ENCODE measurements at regions not wholly inside any gene's neighbourhood (a gene's known extent, or its start where the extent isn't known, plus 50 kb on each side); places are given as distances from the start of the nearest gene placed in this dataset.

DNA sequence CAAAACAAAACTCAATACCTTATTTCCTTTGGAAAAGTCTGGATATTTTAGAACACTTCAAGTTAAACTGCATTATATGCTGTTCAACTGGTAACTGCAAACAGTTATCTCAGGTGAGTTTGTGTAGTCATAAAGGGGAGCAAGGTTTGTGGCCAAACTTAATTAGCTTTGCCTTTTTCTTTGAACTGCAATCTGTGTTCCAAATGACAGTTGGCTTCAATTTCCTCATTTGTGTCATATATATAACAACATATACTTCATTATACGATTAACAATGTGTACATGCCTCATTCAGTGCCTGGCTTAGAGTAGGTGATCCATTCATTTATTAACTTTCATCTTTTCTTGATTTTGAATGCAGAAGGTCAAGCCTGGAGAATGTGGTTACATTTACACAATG, 55.8 kb downstream of the KCNE4 start:
- in situ Hi-C loops (cut with HindIII; ENCODE audit: low sequenced_read_pairs) = no loop called here
- H3K4me3 ChIP-seq (ENCODE audit: low read depth, low read length) = no peak overlapping the region
- no peak for DNase-seq (ENCODE audit: low read depth)
- TF ChIP-seq, protein P1, sequence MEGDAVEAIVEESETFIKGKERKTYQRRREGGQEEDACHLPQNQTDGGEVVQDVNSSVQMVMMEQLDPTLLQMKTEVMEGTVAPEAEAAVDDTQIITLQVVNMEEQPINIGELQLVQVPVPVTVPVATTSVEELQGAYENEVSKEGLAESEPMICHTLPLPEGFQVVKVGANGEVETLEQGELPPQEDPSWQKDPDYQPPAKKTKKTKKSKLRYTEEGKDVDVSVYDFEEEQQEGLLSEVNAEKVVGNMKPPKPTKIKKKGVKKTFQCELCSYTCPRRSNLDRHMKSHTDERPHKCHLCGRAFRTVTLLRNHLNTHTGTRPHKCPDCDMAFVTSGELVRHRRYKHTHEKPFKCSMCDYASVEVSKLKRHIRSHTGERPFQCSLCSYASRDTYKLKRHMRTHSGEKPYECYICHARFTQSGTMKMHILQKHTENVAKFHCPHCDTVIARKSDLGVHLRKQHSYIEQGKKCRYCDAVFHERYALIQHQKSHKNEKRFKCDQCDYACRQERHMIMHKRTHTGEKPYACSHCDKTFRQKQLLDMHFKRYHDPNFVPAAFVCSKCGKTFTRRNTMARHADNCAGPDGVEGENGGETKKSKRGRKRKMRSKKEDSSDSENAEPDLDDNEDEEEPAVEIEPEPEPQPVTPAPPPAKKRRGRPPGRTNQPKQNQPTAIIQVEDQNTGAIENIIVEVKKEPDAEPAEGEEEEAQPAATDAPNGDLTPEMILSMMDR (IDR thresholded peaks at IDR 0.05; ENCODE audit: low read depth, low read length, missing control alignments) = no peak

DNA sequence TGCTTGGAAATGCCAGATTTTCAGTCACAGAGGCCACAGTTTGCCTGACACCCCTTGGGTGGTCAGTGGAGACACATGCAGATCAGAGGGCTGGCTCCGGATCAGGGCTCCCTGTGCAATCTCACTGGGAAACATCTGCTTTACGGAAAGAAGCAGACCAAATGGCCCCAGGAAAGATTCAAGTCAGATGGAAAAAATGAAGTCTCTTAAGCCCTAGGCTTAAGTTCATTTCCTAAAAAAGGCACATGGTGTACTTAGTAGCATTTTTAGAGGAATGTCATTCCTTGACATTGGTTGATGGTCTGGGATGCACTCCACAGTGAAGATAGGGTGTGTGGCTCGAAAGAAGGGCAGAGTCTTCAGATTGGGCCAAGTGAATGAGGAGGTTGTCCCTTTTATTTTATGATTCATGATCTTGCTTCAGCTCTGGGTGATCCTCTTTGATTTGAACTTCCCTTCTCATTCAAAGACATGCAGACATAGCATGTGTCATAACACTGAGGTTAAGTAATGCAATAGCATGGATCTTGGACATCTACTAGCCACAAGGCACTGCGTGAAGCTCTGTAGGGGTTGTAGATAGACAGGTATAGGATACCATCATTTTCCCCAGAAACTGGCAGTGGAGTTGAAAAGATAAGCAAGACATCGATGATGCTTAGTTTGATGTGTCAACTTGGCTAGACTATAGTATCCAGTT, 56.5 kb downstream of the KCNE4 start:
- in situ Hi-C loops (cut with HindIII; ENCODE audit: low sequenced_read_pairs) = no loop called here
- TF ChIP-seq, protein P1 (IDR thresholded peaks at IDR 0.05; ENCODE audit: low read depth, low read length, missing control alignments) = no peak
- no peak overlapping the region for H3K4me3 ChIP-seq (ENCODE audit: low read depth, low read length)
- DNase-seq (ENCODE audit: low read depth) = no peak

DNA sequence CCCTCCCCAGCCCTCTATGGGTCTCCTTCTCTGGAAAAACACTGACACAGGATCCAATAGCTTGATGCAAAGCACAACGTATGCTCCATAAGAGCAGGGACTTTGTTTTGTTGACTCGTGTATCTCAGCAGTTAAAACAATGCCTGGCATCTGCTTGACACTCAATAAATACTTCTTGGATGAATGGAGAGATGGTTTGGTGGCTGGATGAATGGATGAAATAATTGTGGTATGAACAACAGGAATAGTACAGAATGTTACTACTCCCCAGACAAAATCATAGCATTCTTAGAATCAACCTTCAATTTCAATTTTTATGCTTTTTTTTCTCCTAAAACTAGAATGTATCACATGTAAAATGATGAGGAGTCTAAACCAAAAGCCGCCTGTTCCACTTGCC, 57.4 kb downstream of the KCNE4 start:
- H3K4me3 ChIP-seq (ENCODE audit: low read depth, low read length) = no peak overlapping the region
- TF ChIP-seq, protein P1 (IDR thresholded peaks at IDR 0.05; ENCODE audit: low read depth, low read length, missing control alignments) = no peak
- no peak for DNase-seq (ENCODE audit: low read depth)
- in situ Hi-C loops (cut with HindIII; ENCODE audit: low sequenced_read_pairs) = no loop called here

DNA sequence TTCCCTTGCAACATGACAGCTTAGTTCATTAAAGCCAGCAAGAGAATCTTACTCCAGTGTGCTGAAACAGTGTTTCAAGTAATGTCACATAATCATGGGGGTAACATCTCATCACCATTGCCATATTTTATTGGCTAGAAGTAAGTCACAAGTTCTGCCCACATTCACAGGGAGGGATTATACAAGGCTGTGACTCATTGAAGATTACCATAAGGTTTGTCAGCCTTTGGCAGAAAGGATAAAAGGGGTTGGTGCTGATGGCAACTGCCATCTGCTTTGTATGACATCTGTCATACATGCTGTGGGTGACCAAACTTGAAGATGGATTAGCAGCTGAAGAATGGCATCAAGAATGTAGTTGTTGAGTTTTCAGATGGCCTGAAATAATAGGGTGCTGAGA, 61.2 kb downstream of the KCNE4 start:
- TF ChIP-seq, protein P1 (IDR thresholded peaks at IDR 0.05; ENCODE audit: low read depth, low read length, missing control alignments) = no peak
- DNase-seq (ENCODE audit: low read depth) = no peak

DNA sequence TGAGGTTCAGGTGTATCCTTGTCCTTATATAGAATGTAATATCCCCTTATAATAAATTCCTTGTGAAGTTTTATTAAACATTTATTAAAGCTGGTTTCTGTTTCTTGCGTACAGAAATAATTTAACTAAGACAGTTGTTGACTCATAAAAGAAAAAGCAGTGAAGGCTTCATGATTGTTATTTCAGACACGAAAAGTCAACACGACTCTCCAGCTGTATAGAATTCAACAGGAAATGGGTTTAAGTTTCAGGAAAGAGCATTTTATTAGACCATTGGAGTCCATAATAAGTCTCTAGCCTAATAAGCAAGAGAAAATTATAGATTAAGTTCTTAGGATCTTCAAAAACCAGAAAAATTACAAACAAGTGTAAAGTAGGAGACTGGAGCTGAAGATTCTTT, 62.2 kb downstream of the KCNE4 start:
- TF ChIP-seq, protein P1 (IDR thresholded peaks at IDR 0.05; ENCODE audit: low read depth, low read length, missing control alignments) = no peak
- in situ Hi-C loops (cut with HindIII; ENCODE audit: low sequenced_read_pairs) = no loop called here
- H3K4me3 ChIP-seq (ENCODE audit: low read depth, low read length) = no peak overlapping the region
- DNase-seq (ENCODE audit: low read depth) = no peak

More for the DNA sequence above, 61.2 kb downstream of the KCNE4 start:
- no peak overlapping the region for H3K4me3 ChIP-seq (ENCODE audit: low read depth, low read length)
- in situ Hi-C loops (cut with HindIII; ENCODE audit: low sequenced_read_pairs) = no loop called here

DNA sequence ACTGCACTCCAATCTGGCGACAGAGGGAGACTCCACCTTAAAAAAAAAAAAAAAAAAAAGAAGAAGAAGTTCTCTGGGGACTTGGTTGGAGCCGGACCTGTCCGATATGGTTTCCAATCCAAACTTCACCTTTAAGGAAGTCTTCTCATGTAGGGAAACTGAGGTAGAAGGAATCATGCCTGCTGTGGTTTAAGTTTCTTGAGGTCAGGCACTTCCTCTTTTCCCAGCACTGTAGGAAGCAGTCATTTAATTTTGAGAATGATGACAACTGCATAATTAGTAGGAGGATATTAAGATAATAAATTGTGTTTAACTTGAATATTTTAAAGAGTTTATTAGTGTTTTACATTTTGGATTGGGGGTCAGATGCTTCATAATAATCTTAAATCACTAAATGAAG, 62.9 kb downstream of the KCNE4 start:
- no peak for DNase-seq (ENCODE audit: low read depth)
- TF ChIP-seq, protein P1 (IDR thresholded peaks at IDR 0.05; ENCODE audit: low read depth, low read length, missing control alignments) = no peak
- H3K4me3 ChIP-seq (ENCODE audit: low read depth, low read length) = no peak overlapping the region
- in situ Hi-C loops (cut with HindIII; ENCODE audit: low sequenced_read_pairs) = no loop called here

Measured in astrocyte of the cerebellum (primary cell).